ENCODE measurements at regions not wholly inside any gene's neighbourhood (a gene's known extent, or its start where the extent isn't known, plus 50 kb on each side); places are given as distances from the start of the nearest gene placed in this dataset.

GRCh38 chrX:124699876-124700275, 353.5 kb downstream of the SH2D1A start:
- TF ChIP-seq, protein P1, sequence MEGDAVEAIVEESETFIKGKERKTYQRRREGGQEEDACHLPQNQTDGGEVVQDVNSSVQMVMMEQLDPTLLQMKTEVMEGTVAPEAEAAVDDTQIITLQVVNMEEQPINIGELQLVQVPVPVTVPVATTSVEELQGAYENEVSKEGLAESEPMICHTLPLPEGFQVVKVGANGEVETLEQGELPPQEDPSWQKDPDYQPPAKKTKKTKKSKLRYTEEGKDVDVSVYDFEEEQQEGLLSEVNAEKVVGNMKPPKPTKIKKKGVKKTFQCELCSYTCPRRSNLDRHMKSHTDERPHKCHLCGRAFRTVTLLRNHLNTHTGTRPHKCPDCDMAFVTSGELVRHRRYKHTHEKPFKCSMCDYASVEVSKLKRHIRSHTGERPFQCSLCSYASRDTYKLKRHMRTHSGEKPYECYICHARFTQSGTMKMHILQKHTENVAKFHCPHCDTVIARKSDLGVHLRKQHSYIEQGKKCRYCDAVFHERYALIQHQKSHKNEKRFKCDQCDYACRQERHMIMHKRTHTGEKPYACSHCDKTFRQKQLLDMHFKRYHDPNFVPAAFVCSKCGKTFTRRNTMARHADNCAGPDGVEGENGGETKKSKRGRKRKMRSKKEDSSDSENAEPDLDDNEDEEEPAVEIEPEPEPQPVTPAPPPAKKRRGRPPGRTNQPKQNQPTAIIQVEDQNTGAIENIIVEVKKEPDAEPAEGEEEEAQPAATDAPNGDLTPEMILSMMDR (conservative IDR thresholded peaks at IDR 0.05 in 1 of 2, IDR thresholded peaks at IDR 0.05 in 1 of 2; ENCODE audit: low read depth in 1 of 2, low read length in 2 of 2) = no peak
- TF ChIP-seq EZH2 (IDR thresholded peaks at IDR 0.05; ENCODE audit: low read length, missing control alignments) = no peak

Data from fibroblast of lung (primary cell).